GM12891 (cell line): ENCODE measurements at regions not wholly inside any gene's neighbourhood (a gene's known extent, or its start where the extent isn't known, plus 50 kb on each side); places are given as distances from the start of the nearest gene placed in this dataset.

Experiments used
- POLR2A ChIP-seq: IDR thresholded peaks from 2 replicates; pipeline ENCODE4 v1.6.1; 2011; ENCODE audit warnings: low read depth, low read length, control low read depth
- POLR2AphosphoS5 ChIP-seq: IDR thresholded peaks from 2 replicates; pipeline ENCODE4 v1.6.1; 2011; ENCODE audit warnings: low read depth, low read length, control low read depth

- TF ChIP-seq POLR2AphosphoS5, result no peak
- no peak for TF ChIP-seq POLR2A
Observed at GRCh38 chrX:40272776-40273175, 175.0 kb upstream of the BCOR start.
